GM12878 (cell line): ENCODE measurements at regions not wholly inside any gene's neighbourhood (a gene's known extent, or its start where the extent isn't known, plus 50 kb on each side); places are given as distances from the start of the nearest gene placed in this dataset.
A peak's percentile ranks its signal among the peaks of the same experiment; 100 is the strongest.

Experiments used
- ATAC-seq: fragments of 200-7000 bp; cut with Tn5 transposase; 3 replicates; pipeline ENCODE4 v1.9.1; 2020; ENCODE audit warnings: mild to moderate bottlenecking, moderate library complexity
- BruUV-seq: library from RNA; stranded (reverse); fragments of 400-500 nt; replicated peaks from 2 replicates; lab custom pipeline; 2021; lab: Mats Ljungman, UMichigan
- CTCF ChIA-PET: fragments of 300-600 bp; sonication (Branson Sonifier 250); formaldehyde crosslinking; extraction: SDS; loops from one replicate; lab custom pipeline; 2021; ENCODE audit warnings: inconsistent platforms; lab: Yijun Ruan, JAX
- POLR2A ChIA-PET: fragments of 350-600 bp; formaldehyde crosslinking; extraction: SDS; loops from one replicate; lab custom pipeline; 2021; ENCODE audit warnings: inconsistent platforms; lab: Charles Lee
- RAD21 ChIA-PET: fragments of 300-600 bp; sonication (Branson Sonifier 250); formaldehyde crosslinking; loops from one replicate; lab custom pipeline; 2023; ENCODE audit warnings: antibody characterized with exemption; ENCODE audit not compliant: unreplicated experiment; lab: Charles Lee
- SMC1A ChIA-PET: fragments of 300-600 bp; sonication (Branson Sonifier 250); formaldehyde crosslinking; loops from one replicate; lab custom pipeline; 2023; ENCODE audit not compliant: unreplicated experiment, uncharacterized antibody; lab: Charles Lee
- DNase-seq: peaks from one replicate; pipeline ENCODE4 v3.0.0-alpha.2; 2011; ENCODE audit warnings: low read depth, low spot score
- FAIRE-seq: peaks from 3 replicates; lab custom pipeline; 2011; peaks lifted over from hg19 to GRCh38; lab: Jason Lieb, UNC
- H2AFZ ChIP-seq: 2 replicates; pipeline ENCODE4 v1.6.0; 2011; ENCODE audit warnings: low read depth, low read length, control low read depth; ENCODE audit not compliant: control insufficient read depth
- H3K27ac ChIP-seq: 2 replicates; pipeline ENCODE4 v1.5.1; 2011; ENCODE audit warnings: control low read depth; ENCODE audit not compliant: control insufficient read depth, insufficient read depth
- H3K27me3 ChIP-seq, 2 experiments: replicated peaks in 1 of 2; 2 replicates each; pipeline versions ENCODE4 v1.6.0 to v1.6.1; 2011; ENCODE audit warnings: low read length in 1 of 2; ENCODE audit not compliant: control insufficient read depth in 2 of 2, insufficient read depth in 2 of 2
- H3K36me3 ChIP-seq, 2 experiments: 2 replicates each; pipeline ENCODE4 v1.5.1; 2011; ENCODE audit warnings: low read length in 1 of 2; ENCODE audit not compliant: control insufficient read depth in 2 of 2, insufficient read depth in 2 of 2
- H3K4me1 ChIP-seq: 2 replicates; pipeline ENCODE4 v1.6.1; 2011; ENCODE audit warnings: mild to moderate bottlenecking, low read length, moderate library complexity, mixed read lengths; ENCODE audit not compliant: control insufficient read depth, insufficient read depth
- H3K4me2 ChIP-seq: 2 replicates; pipeline ENCODE4 v1.6.0; 2011; ENCODE audit warnings: control low read depth; ENCODE audit not compliant: control insufficient read depth, insufficient read depth
- H3K4me3 ChIP-seq: fragments of 200-600 bp; sonication (generic); 2 replicates; pipeline ENCODE4 v1.5.1; 2016
- H3K79me2 ChIP-seq: 2 replicates; pipeline ENCODE4 v1.6.0; 2011; ENCODE audit warnings: low read length; ENCODE audit not compliant: control insufficient read depth, insufficient read depth
- H3K9ac ChIP-seq: 2 replicates; pipeline ENCODE4 v1.8.0; 2011; ENCODE audit warnings: low read length, control low read depth, mixed read lengths; ENCODE audit not compliant: control insufficient read depth, insufficient read depth
- H3K9me3 ChIP-seq: replicated peaks from 3 replicates; pipeline ENCODE4 v1.5.1; 2011; ENCODE audit warnings: mild to moderate bottlenecking, low read length; ENCODE audit not compliant: control insufficient read depth, insufficient read depth
- H4K20me1 ChIP-seq: 2 replicates; pipeline ENCODE4 v1.6.0; 2011; ENCODE audit not compliant: control insufficient read depth, insufficient read depth
- GATAD2B ChIP-seq: fragments of 450-650 bp; conservative IDR thresholded peaks from 2 replicates; pipeline ENCODE4 v1.6.1; 2017; ENCODE audit warnings: low read depth, mild to moderate bottlenecking, moderate library complexity
- POU2F2 ChIP-seq: IDR thresholded peaks from 3 replicates; pipeline ENCODE4 v1.6.1; 2011; ENCODE audit warnings: low read depth, mild to moderate bottlenecking, low read length, borderline replicate concordance
- SUZ12 ChIP-seq: fragments of 200-600 bp; sonication (generic); IDR thresholded peaks from one replicate; pipeline ENCODE4 v1.6.1; 2018; ENCODE audit warnings: antibody characterized with exemption, mild to moderate bottlenecking; ENCODE audit not compliant: unreplicated experiment
- WGBS: methylation state at CpG from one replicate; pipeline ENCODE4 v1.1.6; 2016; ENCODE audit warnings: low lambda C conversion rate; ENCODE audit not compliant: insufficient replicate concordance, insufficient coverage; ENCODE audit errors: missing lambda C conversion rate; 5-methylcytosine and 5-hydroxymethylcytosine counted together
- in situ Hi-C: fragments of 300-500 bp; cut with MboI; formaldehyde crosslinking; loops from 9 replicates; pipeline ENCODE4 v1.14.3; 2018; ENCODE audit warnings: mixed read lengths
- intact Hi-C: fragments of 100-400 bp; cut with micrococcal nuclease; formaldehyde crosslinking; loops from one replicate; pipeline ENCODE4 v1.14.2; 2022; ENCODE audit not compliant: unreplicated experiment
- TF ChIP-seq, protein P1 (sequence below): fragments of 450-650 bp; IDR thresholded peaks from 2 replicates; pipeline ENCODE4 v1.6.1; 2017; ENCODE audit warnings: mild to moderate bottlenecking, moderate library complexity
- TF ChIP-seq, protein P2 (sequence below): IDR thresholded peaks from 2 replicates; pipeline ENCODE4 v1.6.1; 2011; ENCODE audit warnings: borderline replicate concordance, low read depth, mild to moderate bottlenecking, moderate library complexity, low read length; ENCODE audit not compliant: insufficient read depth, poor library complexity, severe bottlenecking

DNA sequence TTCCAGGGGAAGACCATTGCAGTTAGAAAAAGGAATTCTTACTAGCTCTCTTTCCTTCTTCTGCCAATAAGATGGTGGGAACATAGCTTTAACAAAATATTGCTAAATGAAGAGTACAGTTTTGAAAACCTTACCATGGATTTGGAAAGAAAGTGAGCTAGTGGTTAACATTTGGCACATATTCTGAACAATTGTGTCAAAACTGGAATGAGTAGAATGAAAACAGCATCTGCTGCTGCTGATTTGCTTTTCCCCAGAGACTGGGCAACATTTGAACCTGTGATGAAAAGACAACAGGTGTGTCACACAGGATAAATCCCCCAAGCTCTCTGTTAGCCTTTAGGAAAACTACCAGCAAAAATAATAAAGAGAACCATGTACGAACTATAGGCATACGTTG lies 761.4 kb downstream of the KCNA4 start:
- Histone ChIP-seq H3K4me1 (no peaks in the 10 kb centered on the region), H3K4me2 (no peak overlapping the region), H3K9me3 (no peaks in the 10 kb centered on the region), H3K79me2 (no peaks in the 10 kb centered on the region), H4K20me1 (no peaks in the 10 kb centered on the region), H3K4me3 (no peak overlapping the region), H3K9ac (no peak overlapping the region), H2AFZ (no peak overlapping the region), H3K27me3 (no peaks in the 10 kb centered on the region), H3K36me3 (no peaks in the 10 kb centered on the region)
- in situ Hi-C loops, result no loop called here
- SMC1A ChIA-PET, result interaction anchor here (0.7 to 3.4 kb wide), 6 partner anchors 10 to 1818 kb away, joined by 3 to 33 read pairs (median 6); no protein-coding TSS in a partner anchor
- DNase-seq (no peak), ATAC-seq (peak; percentile 4; the same call in 1 of the 3 replicates), FAIRE-seq (no peak)
- RAD21 ChIA-PET, result interaction anchor here (1.0 to 2.7 kb wide), 4 partner anchors 25 to 73 kb away, joined by 4 to 11 read pairs (median 6); no protein-coding TSS in a partner anchor
- 77% methylated on average over 2 of the region's 2 CpGs for WGBS
- CTCF ChIA-PET, result interaction anchor here (0.8 to 3.7 kb wide), 5 partner anchors 17 to 73 kb away, joined by 3 to 15 read pairs (median 4); no protein-coding TSS in a partner anchor
- intact Hi-C loops, result no loop called here
- POLR2A ChIA-PET, result no interaction called here
- TF ChIP-seq POU2F2 (no peak), GATAD2B (no peak), SUZ12 (no peak)
- TF ChIP-seq, protein P1, sequence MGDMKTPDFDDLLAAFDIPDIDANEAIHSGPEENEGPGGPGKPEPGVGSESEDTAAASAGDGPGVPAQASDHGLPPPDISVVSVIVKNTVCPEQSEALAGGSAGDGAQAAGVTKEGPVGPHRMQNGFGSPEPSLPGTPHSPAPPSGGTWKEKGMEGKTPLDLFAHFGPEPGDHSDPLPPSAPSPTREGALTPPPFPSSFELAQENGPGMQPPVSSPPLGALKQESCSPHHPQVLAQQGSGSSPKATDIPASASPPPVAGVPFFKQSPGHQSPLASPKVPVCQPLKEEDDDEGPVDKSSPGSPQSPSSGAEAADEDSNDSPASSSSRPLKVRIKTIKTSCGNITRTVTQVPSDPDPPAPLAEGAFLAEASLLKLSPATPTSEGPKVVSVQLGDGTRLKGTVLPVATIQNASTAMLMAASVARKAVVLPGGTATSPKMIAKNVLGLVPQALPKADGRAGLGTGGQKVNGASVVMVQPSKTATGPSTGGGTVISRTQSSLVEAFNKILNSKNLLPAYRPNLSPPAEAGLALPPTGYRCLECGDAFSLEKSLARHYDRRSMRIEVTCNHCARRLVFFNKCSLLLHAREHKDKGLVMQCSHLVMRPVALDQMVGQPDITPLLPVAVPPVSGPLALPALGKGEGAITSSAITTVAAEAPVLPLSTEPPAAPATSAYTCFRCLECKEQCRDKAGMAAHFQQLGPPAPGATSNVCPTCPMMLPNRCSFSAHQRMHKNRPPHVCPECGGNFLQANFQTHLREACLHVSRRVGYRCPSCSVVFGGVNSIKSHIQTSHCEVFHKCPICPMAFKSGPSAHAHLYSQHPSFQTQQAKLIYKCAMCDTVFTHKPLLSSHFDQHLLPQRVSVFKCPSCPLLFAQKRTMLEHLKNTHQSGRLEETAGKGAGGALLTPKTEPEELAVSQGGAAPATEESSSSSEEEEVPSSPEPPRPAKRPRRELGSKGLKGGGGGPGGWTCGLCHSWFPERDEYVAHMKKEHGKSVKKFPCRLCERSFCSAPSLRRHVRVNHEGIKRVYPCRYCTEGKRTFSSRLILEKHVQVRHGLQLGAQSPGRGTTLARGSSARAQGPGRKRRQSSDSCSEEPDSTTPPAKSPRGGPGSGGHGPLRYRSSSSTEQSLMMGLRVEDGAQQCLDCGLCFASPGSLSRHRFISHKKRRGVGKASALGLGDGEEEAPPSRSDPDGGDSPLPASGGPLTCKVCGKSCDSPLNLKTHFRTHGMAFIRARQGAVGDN, result no peak
- TF ChIP-seq, protein P2, sequence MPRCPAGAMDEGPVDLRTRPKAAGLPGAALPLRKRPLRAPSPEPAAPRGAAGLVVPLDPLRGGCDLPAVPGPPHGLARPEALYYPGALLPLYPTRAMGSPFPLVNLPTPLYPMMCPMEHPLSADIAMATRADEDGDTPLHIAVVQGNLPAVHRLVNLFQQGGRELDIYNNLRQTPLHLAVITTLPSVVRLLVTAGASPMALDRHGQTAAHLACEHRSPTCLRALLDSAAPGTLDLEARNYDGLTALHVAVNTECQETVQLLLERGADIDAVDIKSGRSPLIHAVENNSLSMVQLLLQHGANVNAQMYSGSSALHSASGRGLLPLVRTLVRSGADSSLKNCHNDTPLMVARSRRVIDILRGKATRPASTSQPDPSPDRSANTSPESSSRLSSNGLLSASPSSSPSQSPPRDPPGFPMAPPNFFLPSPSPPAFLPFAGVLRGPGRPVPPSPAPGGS, result no peak
- TF ChIP-seq, all 136 proteins: peak for 0
- H3K27ac ChIP-seq, result no peak overlapping the region
- BruUV-seq, result no TSS peak
